GM12878 (cell line): ENCODE measurements at regions not wholly inside any gene's neighbourhood (a gene's known extent, or its start where the extent isn't known, plus 50 kb on each side); places are given as distances from the start of the nearest gene placed in this dataset.

Source experiments
- ATAC-seq: fragments of 200-7000 bp; cut with Tn5 transposase; 3 replicates; pipeline ENCODE4 v1.9.1; 2020; ENCODE audit warnings: mild to moderate bottlenecking, moderate library complexity
- BruUV-seq: library from RNA; stranded (reverse); fragments of 400-500 nt; replicated peaks from 2 replicates; lab custom pipeline; 2021; lab: Mats Ljungman, UMichigan
- CTCF ChIA-PET: fragments of 300-600 bp; sonication (Branson Sonifier 250); formaldehyde crosslinking; extraction: SDS; loops from one replicate; lab custom pipeline; 2021; ENCODE audit warnings: inconsistent platforms; lab: Yijun Ruan, JAX
- POLR2A ChIA-PET: fragments of 350-600 bp; formaldehyde crosslinking; extraction: SDS; loops from one replicate; lab custom pipeline; 2021; ENCODE audit warnings: inconsistent platforms; lab: Charles Lee
- RAD21 ChIA-PET: fragments of 300-600 bp; sonication (Branson Sonifier 250); formaldehyde crosslinking; loops from one replicate; lab custom pipeline; 2023; ENCODE audit warnings: antibody characterized with exemption; ENCODE audit not compliant: unreplicated experiment; lab: Charles Lee
- SMC1A ChIA-PET: fragments of 300-600 bp; sonication (Branson Sonifier 250); formaldehyde crosslinking; loops from one replicate; lab custom pipeline; 2023; ENCODE audit not compliant: unreplicated experiment, uncharacterized antibody; lab: Charles Lee
- DNase-seq: peaks from one replicate; pipeline ENCODE4 v3.0.0-alpha.2; 2011; ENCODE audit warnings: low read depth, low spot score
- FAIRE-seq: peaks from 3 replicates; lab custom pipeline; 2011; peaks lifted over from hg19 to GRCh38; lab: Jason Lieb, UNC
- H2AFZ ChIP-seq: 2 replicates; pipeline ENCODE4 v1.6.0; 2011; ENCODE audit warnings: low read depth, low read length, control low read depth; ENCODE audit not compliant: control insufficient read depth
- H3K27ac ChIP-seq: 2 replicates; pipeline ENCODE4 v1.5.1; 2011; ENCODE audit warnings: control low read depth; ENCODE audit not compliant: control insufficient read depth, insufficient read depth
- H3K27me3 ChIP-seq, 2 experiments: replicated peaks in 1 of 2; 2 replicates each; pipeline versions ENCODE4 v1.6.0 to v1.6.1; 2011; ENCODE audit warnings: low read length in 1 of 2; ENCODE audit not compliant: control insufficient read depth in 2 of 2, insufficient read depth in 2 of 2
- H3K36me3 ChIP-seq, 2 experiments: 2 replicates each; pipeline ENCODE4 v1.5.1; 2011; ENCODE audit warnings: low read length in 1 of 2; ENCODE audit not compliant: control insufficient read depth in 2 of 2, insufficient read depth in 2 of 2
- H3K4me1 ChIP-seq: 2 replicates; pipeline ENCODE4 v1.6.1; 2011; ENCODE audit warnings: mild to moderate bottlenecking, low read length, moderate library complexity, mixed read lengths; ENCODE audit not compliant: control insufficient read depth, insufficient read depth
- H3K4me2 ChIP-seq: 2 replicates; pipeline ENCODE4 v1.6.0; 2011; ENCODE audit warnings: control low read depth; ENCODE audit not compliant: control insufficient read depth, insufficient read depth
- H3K4me3 ChIP-seq: fragments of 200-600 bp; sonication (generic); 2 replicates; pipeline ENCODE4 v1.5.1; 2016
- H3K79me2 ChIP-seq: 2 replicates; pipeline ENCODE4 v1.6.0; 2011; ENCODE audit warnings: low read length; ENCODE audit not compliant: control insufficient read depth, insufficient read depth
- H3K9ac ChIP-seq: 2 replicates; pipeline ENCODE4 v1.8.0; 2011; ENCODE audit warnings: low read length, control low read depth, mixed read lengths; ENCODE audit not compliant: control insufficient read depth, insufficient read depth
- H3K9me3 ChIP-seq: replicated peaks from 3 replicates; pipeline ENCODE4 v1.5.1; 2011; ENCODE audit warnings: mild to moderate bottlenecking, low read length; ENCODE audit not compliant: control insufficient read depth, insufficient read depth
- H4K20me1 ChIP-seq: 2 replicates; pipeline ENCODE4 v1.6.0; 2011; ENCODE audit not compliant: control insufficient read depth, insufficient read depth
- CHD2 ChIP-seq: IDR thresholded peaks from 2 replicates; pipeline ENCODE4 v1.6.1; 2011; ENCODE audit warnings: low read depth, low read length, improper control_type of control experiment, borderline replicate concordance
- IRF4 ChIP-seq: IDR thresholded peaks from 2 replicates; pipeline ENCODE4 v1.6.1; 2011; ENCODE audit warnings: low read depth, low read length
- JUNB ChIP-seq: IDR thresholded peaks from 2 replicates; pipeline ENCODE4 v1.6.1; 2016; ENCODE audit warnings: antibody characterized with exemption, mild to moderate bottlenecking
- KAT2A ChIP-seq: conservative IDR thresholded peaks from 2 replicates; pipeline ENCODE4 v1.6.1; 2011; ENCODE audit warnings: low read depth, low read length; ENCODE audit not compliant: control insufficient read depth
- MXI1 ChIP-seq: fragments of 150-350 bp; IDR thresholded peaks from 2 replicates; pipeline ENCODE4 v1.6.1; 2011; ENCODE audit warnings: low read depth, mild to moderate bottlenecking, inconsistent platforms, low read length, improper control_type of control experiment
- NBN ChIP-seq: fragments of 450-650 bp; IDR thresholded peaks from 2 replicates; pipeline ENCODE4 v1.6.1; 2016
- SREBF2 ChIP-seq: IDR thresholded peaks from 2 replicates; pipeline ENCODE4 v1.6.1; 2012; ENCODE audit warnings: mild to moderate bottlenecking, low read length
- WGBS: methylation state at CpG from one replicate; pipeline ENCODE4 v1.1.6; 2016; ENCODE audit warnings: low lambda C conversion rate; ENCODE audit not compliant: insufficient replicate concordance, insufficient coverage; ENCODE audit errors: missing lambda C conversion rate; 5-methylcytosine and 5-hydroxymethylcytosine counted together
- in situ Hi-C: fragments of 300-500 bp; cut with MboI; formaldehyde crosslinking; loops from 9 replicates; pipeline ENCODE4 v1.14.3; 2018; ENCODE audit warnings: mixed read lengths
- intact Hi-C: fragments of 100-400 bp; cut with micrococcal nuclease; formaldehyde crosslinking; loops from one replicate; pipeline ENCODE4 v1.14.2; 2022; ENCODE audit not compliant: unreplicated experiment
- TF ChIP-seq, protein P1 (sequence below): IDR thresholded peaks from 2 replicates; pipeline ENCODE4 v1.6.1; 2012; ENCODE audit warnings: improper control_type of control experiment, low read depth, low read length; ENCODE audit not compliant: insufficient replicate concordance
- TF ChIP-seq, protein P2 (sequence below): fragments of 450-650 bp; IDR thresholded peaks from 2 replicates; pipeline ENCODE4 v1.6.1; 2017; ENCODE audit warnings: mild to moderate bottlenecking, moderate library complexity
- TF ChIP-seq, protein P3 (sequence below): fragments of 450-650 bp; formaldehyde crosslinking; IDR thresholded peaks from 2 replicates; pipeline ENCODE4 v1.4.0; 2020; ENCODE audit warnings: mild to moderate bottlenecking, moderate library complexity

DNA sequence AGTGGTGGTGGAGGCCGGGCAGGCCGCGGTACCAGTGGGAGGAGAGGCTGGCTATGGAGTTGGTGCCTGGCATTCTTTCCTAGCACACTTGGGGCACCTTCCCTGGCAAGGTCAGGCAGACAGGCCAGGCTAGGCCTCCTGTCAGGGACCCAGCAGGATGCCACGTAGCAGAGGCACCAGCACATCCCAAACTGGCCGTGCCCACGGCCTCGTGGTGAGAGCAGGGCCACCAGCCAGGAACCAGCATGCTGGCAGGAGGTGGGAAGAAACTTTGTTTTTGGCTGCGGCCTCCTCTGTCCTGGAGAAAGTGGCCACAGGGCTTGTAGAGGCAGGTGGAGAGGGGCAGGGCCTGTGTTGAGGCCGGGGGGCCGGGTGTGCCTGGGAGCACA is 57.6 kb upstream of the CBFA2T3 start:
- intact Hi-C loops = loop anchor here (5.0 kb wide), 2 partner anchors 57 to 63 kb away; partner anchors contain the start of gene CBFA2T3

More for the DNA sequence above, 57.6 kb upstream of the CBFA2T3 start:
- Histone ChIP-seq H3K4me3 (no peak overlapping the region), H4K20me1 (no peaks in the 10 kb centered on the region), H3K9ac (no peak overlapping the region), H3K9me3 (peaks cover 3% of the 10 kb centered on the region), H3K4me2 (no peak overlapping the region), H3K27me3 (no peaks in the 10 kb centered on the region; a peak in 2 of 4 replicates), H2AFZ (no peak overlapping the region), H3K79me2 (no peaks in the 10 kb centered on the region), H3K36me3 (no peaks in the 10 kb centered on the region), H3K4me1 (peaks cover 26% of the 10 kb centered on the region), H3K27ac (no peak overlapping the region)
- no peak for TF ChIP-seq IRF4
- TF ChIP-seq, protein P1, sequence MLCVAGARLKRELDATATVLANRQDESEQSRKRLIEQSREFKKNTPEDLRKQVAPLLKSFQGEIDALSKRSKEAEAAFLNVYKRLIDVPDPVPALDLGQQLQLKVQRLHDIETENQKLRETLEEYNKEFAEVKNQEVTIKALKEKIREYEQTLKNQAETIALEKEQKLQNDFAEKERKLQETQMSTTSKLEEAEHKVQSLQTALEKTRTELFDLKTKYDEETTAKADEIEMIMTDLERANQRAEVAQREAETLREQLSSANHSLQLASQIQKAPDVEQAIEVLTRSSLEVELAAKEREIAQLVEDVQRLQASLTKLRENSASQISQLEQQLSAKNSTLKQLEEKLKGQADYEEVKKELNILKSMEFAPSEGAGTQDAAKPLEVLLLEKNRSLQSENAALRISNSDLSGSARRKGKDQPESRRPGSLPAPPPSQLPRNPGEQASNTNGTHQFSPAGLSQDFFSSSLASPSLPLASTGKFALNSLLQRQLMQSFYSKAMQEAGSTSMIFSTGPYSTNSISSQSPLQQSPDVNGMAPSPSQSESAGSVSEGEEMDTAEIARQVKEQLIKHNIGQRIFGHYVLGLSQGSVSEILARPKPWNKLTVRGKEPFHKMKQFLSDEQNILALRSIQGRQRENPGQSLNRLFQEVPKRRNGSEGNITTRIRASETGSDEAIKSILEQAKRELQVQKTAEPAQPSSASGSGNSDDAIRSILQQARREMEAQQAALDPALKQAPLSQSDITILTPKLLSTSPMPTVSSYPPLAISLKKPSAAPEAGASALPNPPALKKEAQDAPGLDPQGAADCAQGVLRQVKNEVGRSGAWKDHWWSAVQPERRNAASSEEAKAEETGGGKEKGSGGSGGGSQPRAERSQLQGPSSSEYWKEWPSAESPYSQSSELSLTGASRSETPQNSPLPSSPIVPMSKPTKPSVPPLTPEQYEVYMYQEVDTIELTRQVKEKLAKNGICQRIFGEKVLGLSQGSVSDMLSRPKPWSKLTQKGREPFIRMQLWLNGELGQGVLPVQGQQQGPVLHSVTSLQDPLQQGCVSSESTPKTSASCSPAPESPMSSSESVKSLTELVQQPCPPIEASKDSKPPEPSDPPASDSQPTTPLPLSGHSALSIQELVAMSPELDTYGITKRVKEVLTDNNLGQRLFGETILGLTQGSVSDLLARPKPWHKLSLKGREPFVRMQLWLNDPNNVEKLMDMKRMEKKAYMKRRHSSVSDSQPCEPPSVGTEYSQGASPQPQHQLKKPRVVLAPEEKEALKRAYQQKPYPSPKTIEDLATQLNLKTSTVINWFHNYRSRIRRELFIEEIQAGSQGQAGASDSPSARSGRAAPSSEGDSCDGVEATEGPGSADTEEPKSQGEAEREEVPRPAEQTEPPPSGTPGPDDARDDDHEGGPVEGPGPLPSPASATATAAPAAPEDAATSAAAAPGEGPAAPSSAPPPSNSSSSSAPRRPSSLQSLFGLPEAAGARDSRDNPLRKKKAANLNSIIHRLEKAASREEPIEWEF = no peak
- TF ChIP-seq NBN = no peak
- TF ChIP-seq JUNB = no peak
- TF ChIP-seq KAT2A = no peak
- TF ChIP-seq SREBF2 = no peak
- TF ChIP-seq CHD2 = no peak
- TF ChIP-seq, protein P2, sequence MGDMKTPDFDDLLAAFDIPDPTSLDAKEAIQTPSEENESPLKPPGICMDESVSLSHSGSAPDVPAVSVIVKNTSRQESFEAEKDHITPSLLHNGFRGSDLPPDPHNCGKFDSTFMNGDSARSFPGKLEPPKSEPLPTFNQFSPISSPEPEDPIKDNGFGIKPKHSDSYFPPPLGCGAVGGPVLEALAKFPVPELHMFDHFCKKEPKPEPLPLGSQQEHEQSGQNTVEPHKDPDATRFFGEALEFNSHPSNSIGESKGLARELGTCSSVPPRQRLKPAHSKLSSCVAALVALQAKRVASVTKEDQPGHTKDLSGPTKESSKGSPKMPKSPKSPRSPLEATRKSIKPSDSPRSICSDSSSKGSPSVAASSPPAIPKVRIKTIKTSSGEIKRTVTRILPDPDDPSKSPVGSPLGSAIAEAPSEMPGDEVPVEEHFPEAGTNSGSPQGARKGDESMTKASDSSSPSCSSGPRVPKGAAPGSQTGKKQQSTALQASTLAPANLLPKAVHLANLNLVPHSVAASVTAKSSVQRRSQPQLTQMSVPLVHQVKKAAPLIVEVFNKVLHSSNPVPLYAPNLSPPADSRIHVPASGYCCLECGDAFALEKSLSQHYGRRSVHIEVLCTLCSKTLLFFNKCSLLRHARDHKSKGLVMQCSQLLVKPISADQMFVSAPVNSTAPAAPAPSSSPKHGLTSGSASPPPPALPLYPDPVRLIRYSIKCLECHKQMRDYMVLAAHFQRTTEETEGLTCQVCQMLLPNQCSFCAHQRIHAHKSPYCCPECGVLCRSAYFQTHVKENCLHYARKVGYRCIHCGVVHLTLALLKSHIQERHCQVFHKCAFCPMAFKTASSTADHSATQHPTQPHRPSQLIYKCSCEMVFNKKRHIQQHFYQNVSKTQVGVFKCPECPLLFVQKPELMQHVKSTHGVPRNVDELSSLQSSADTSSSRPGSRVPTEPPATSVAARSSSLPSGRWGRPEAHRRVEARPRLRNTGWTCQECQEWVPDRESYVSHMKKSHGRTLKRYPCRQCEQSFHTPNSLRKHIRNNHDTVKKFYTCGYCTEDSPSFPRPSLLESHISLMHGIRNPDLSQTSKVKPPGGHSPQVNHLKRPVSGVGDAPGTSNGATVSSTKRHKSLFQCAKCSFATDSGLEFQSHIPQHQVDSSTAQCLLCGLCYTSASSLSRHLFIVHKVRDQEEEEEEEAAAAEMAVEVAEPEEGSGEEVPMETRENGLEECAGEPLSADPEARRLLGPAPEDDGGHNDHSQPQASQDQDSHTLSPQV = no peak
- TF ChIP-seq, protein P3, sequence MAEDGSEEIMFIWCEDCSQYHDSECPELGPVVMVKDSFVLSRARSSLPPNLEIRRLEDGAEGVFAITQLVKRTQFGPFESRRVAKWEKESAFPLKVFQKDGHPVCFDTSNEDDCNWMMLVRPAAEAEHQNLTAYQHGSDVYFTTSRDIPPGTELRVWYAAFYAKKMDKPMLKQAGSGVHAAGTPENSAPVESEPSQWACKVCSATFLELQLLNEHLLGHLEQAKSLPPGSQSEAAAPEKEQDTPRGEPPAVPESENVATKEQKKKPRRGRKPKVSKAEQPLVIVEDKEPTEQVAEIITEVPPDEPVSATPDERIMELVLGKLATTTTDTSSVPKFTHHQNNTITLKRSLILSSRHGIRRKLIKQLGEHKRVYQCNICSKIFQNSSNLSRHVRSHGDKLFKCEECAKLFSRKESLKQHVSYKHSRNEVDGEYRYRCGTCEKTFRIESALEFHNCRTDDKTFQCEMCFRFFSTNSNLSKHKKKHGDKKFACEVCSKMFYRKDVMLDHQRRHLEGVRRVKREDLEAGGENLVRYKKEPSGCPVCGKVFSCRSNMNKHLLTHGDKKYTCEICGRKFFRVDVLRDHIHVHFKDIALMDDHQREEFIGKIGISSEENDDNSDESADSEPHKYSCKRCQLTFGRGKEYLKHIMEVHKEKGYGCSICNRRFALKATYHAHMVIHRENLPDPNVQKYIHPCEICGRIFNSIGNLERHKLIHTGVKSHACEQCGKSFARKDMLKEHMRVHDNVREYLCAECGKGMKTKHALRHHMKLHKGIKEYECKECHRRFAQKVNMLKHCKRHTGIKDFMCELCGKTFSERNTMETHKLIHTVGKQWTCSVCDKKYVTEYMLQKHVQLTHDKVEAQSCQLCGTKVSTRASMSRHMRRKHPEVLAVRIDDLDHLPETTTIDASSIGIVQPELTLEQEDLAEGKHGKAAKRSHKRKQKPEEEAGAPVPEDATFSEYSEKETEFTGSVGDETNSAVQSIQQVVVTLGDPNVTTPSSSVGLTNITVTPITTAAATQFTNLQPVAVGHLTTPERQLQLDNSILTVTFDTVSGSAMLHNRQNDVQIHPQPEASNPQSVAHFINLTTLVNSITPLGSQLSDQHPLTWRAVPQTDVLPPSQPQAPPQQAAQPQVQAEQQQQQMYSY (CRISPR knock-in tag) = no peak
- no peak for TF ChIP-seq MXI1
- ChIA-PET SMC1A (no interaction called here), POLR2A (no interaction called here), RAD21 (no interaction called here), CTCF (no interaction called here)
- DNase-seq (no peak), ATAC-seq (no peak), FAIRE-seq (no peak)
- in situ Hi-C loops = no loop called here
- no TSS peak for BruUV-seq
- 47% methylated on average over 10 of the region's 10 CpGs for WGBS
